ENCODE measurements at regions not wholly inside any gene's neighbourhood (a gene's known extent, or its start where the extent isn't known, plus 50 kb on each side); places are given as distances from the start of the nearest gene placed in this dataset.
A peak's percentile ranks its signal among the peaks of the same experiment; 100 is the strongest.

DNA sequence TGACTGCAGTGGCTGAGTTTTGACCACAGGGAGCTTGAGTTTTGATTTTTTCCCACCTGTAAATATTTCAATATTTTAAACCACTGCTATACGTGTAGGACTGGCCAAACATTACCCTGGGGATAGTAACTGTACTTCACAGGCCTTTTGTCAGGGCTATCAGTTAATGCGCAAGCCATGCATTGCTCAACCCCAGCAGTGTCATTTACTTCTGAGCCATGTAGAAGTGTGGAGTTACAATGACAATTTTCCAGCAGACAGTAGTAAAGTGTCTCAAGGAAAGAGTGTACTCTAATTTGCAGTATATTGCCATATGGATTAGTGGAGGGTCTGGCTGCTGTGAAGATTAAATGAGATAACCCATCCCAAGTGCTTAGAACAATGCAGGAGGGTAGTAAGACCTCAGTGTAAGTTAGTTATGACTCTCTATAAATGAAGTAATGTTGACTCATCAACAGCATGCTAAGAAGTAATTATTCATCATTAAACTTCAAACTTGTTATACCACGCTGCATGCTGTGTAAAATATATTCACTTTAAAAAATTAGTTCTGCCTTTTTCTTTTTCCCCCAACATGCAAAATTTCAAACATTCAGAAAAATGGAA, 489.2 kb downstream of the KDM4C start:
- H3K4me1 Mint-ChIP-seq, result no peaks in the 10 kb centered on the region
- no peaks in the 10 kb centered on the region for H3K36me3 Mint-ChIP-seq (ENCODE audit: low read depth)
- no peak overlapping the region for H3K27ac Mint-ChIP-seq
- H3K4me3 Mint-ChIP-seq, result no peak overlapping the region
- POLR2A ChIA-PET, result no interaction called here
- DNase-seq, result no peak
- H3K9me3 Mint-ChIP-seq, result no peaks in the 10 kb centered on the region
- peaks cover 13% of the 10 kb centered on the region for H3K27me3 Mint-ChIP-seq
- CTCF ChIA-PET, result no interaction called here

GRCh38 chr9:7245976-7246580, 488.3 kb downstream of the KDM4C start:
- Mint-ChIP-seq H3K4me1 (no peaks in the 10 kb centered on the region), H3K4me3 (no peak overlapping the region), H3K27me3 (peaks cover 8% of the 10 kb centered on the region), H3K27ac (no peak overlapping the region), H3K9me3 (no peaks in the 10 kb centered on the region), H3K36me3 (ENCODE audit: low read depth) (no peaks in the 10 kb centered on the region)
- POLR2A ChIA-PET, result no interaction called here
- no peak for DNase-seq
- CTCF ChIA-PET, result no interaction called here

DNA sequence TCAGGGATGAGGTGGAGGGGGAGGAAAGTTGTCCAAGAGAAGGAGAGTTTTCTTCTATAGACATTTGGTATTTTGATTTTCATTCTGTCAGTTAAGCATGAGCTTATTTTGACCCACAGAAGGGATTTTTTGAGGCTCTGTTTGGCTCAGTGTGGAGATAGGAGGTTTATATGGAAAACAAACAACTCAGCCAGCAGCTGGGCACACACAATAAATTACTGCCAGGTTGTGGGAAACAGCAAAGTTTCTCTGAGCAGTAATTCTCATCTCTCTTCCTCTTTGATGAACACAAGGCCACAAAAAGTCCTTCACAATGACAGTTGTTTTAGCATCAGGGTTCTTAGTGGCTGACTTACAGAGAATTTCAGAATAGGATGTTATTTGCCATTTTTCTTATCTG, 486.1 kb downstream of the KDM4C start:
- no peak overlapping the region for H3K27ac Mint-ChIP-seq
- peaks cover 4% of the 10 kb centered on the region for H3K27me3 Mint-ChIP-seq
- CTCF ChIA-PET, result no interaction called here
- no peak overlapping the region for H3K4me3 Mint-ChIP-seq
- H3K36me3 Mint-ChIP-seq (ENCODE audit: low read depth), result no peaks in the 10 kb centered on the region
- peaks cover 3% of the 10 kb centered on the region for H3K9me3 Mint-ChIP-seq
- no peaks in the 10 kb centered on the region for H3K4me1 Mint-ChIP-seq
- POLR2A ChIA-PET, result no interaction called here
- DNase-seq, result no peak

DNA sequence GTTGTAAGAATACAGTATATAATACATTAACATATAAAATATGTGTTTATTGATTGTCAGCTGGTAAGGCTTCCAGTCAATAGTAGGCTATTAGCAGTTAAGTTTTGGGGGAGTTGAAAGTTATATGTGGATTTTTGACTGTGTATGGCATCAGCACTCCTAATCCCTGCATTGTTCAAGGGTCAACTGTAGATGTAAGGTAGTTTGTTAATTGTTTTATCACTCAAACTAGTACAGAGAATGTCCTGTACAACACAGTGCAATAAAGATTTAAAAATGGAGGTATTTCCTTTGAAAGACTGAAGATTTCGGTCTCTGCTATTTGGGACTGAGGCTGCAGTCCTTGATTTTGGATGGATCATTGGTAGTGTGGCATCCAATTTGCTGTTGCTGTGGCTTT, 484.4 kb downstream of the KDM4C start:
- H3K4me3 Mint-ChIP-seq, result no peak overlapping the region
- no peaks in the 10 kb centered on the region for H3K36me3 Mint-ChIP-seq (ENCODE audit: low read depth)
- no peak overlapping the region for H3K27ac Mint-ChIP-seq
- H3K9me3 Mint-ChIP-seq, result peaks cover 3% of the 10 kb centered on the region
- ChIA-PET POLR2A (no interaction called here), CTCF (no interaction called here)
- H3K4me1 Mint-ChIP-seq, result peaks cover 16% of the 10 kb centered on the region
- DNase-seq, result no peak
- peaks cover 4% of the 10 kb centered on the region for H3K27me3 Mint-ChIP-seq

- H3K27me3 Mint-ChIP-seq, result peaks cover 4% of the 10 kb centered on the region
- H3K27ac Mint-ChIP-seq, result no peak overlapping the region
- H3K36me3 Mint-ChIP-seq (ENCODE audit: low read depth), result no peaks in the 10 kb centered on the region
- ChIA-PET CTCF (no interaction called here), POLR2A (no interaction called here)
- peaks cover 17% of the 10 kb centered on the region for H3K4me1 Mint-ChIP-seq
- no peak for DNase-seq
- H3K4me3 Mint-ChIP-seq, result no peak overlapping the region
- peaks cover 3% of the 10 kb centered on the region for H3K9me3 Mint-ChIP-seq
Observed at GRCh38 chr9:7241694-7242093, 483.9 kb downstream of the KDM4C start.

GRCh38 chr9:7240569-7241311, 483.0 kb downstream of the KDM4C start:
- DNase-seq, result no peak
- Mint-ChIP-seq H3K27ac (no peak overlapping the region), H3K4me3 (no peak overlapping the region), H3K4me1 (peaks cover 21% of the 10 kb centered on the region), H3K36me3 (ENCODE audit: low read depth) (peaks cover 2% of the 10 kb centered on the region), H3K9me3 (peaks cover 3% of the 10 kb centered on the region), H3K27me3 (peaks cover 2% of the 10 kb centered on the region)
- POLR2A ChIA-PET, result no interaction called here
- CTCF ChIA-PET, result no interaction called here

- CTCF ChIA-PET, result no interaction called here
- Mint-ChIP-seq H3K4me1 (peaks cover 23% of the 10 kb centered on the region), H3K27ac (no peak overlapping the region), H3K9me3 (peaks cover 3% of the 10 kb centered on the region), H3K4me3 (no peak overlapping the region), H3K36me3 (ENCODE audit: low read depth) (peaks cover 2% of the 10 kb centered on the region), H3K27me3 (peaks cover 2% of the 10 kb centered on the region)
- POLR2A ChIA-PET, result no interaction called here
- DNase-seq, result no peak
Observed at GRCh38 chr9:7239708-7240107, 481.9 kb downstream of the KDM4C start.

- Mint-ChIP-seq H3K27me3 (no peaks in the 10 kb centered on the region), H3K36me3 (ENCODE audit: low read depth) (peaks cover 2% of the 10 kb centered on the region), H3K4me3 (no peak overlapping the region), H3K9me3 (peaks cover 3% of the 10 kb centered on the region), H3K4me1 (peaks cover 23% of the 10 kb centered on the region), H3K27ac (peak overlapping the region; percentile 11)
- ChIA-PET CTCF (interaction anchor here (1.1 to 1.7 kb wide), 4 partner anchors 10 to 186 kb away, joined by 3 to 8 read pairs (median 4); no protein-coding TSS in a partner anchor), POLR2A (interaction anchor here (0.8 to 1.4 kb wide), 2 partner anchors 9 to 22 kb away, joined by 3 to 4 read pairs; no protein-coding TSS in a partner anchor)
- DNase-seq, result no peak
Observed at GRCh38 chr9:7238247-7238637, 480.5 kb downstream of the KDM4C start.

DNA sequence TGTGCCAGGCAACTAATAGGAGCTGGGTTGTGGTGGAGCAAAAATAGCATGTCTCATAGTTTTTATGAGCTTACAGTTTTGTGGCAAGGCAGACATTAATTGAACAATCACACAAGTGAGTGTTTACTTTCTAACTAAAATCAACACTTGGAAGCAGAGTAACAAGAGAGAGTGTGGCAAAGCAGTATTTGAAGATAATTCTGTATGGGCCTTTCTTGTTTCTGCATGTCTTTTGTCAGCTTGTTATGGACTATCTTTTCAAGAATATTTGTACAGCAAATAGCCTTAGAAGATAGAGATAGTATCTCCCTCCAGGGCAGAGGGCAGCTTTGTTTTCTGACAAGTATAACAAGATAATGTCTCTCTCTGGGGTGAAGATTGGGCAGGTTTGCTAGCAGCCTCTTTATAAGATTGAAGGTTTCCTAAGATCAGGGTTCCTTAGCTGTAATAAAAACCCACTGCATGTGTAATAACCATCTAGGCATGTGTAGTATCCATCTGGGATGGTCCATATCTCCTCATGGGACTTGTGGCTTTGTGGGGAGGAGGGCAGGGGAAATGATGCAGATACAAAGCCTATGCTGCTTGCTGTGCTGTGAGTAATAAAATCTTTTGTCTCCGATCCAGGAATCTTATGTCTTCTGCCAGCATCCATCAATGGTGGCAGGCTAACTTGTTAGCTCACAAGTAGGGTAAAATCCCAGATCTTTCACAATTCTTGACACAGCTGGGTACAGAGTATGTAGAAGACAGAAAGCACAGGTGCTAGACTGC, 479.9 kb downstream of the KDM4C start:
- H3K27ac Mint-ChIP-seq, result peak overlapping the region; percentile 11
- H3K36me3 Mint-ChIP-seq (ENCODE audit: low read depth), result peaks cover 2% of the 10 kb centered on the region
- peaks cover 23% of the 10 kb centered on the region for H3K4me1 Mint-ChIP-seq
- H3K4me3 Mint-ChIP-seq, result no peak overlapping the region
- CTCF ChIA-PET, result interaction anchor here (0.7 to 1.7 kb wide), 4 partner anchors 21 to 410 kb away, joined by 3 to 8 read pairs (median 4); no protein-coding TSS in a partner anchor
- peaks cover 3% of the 10 kb centered on the region for H3K9me3 Mint-ChIP-seq
- peaks cover 2% of the 10 kb centered on the region for H3K27me3 Mint-ChIP-seq
- DNase-seq, result no peak
- POLR2A ChIA-PET, result interaction anchor here (1.4 kb wide), 1 partner anchor 8 kb away, joined by 3 read pairs; no protein-coding TSS in a partner anchor

DNA sequence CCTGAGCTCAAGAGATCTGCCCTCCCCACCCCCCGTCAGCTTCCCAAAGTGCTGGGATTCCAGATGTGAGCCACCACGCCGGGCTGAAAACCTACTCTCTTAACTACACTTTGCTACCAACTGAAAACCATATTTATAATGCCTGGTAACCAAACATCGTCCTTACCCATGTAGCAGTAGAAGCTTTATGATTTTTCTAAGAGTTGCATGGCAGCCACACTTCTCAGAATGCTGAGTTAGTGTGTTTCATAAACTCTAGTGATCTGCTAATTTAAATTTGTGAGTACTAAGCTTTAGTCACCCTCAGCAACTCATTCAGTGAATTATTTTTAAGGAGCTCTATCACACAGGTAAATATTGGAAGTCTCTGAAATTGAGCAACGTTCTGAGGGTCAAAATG, 478.4 kb downstream of the KDM4C start:
- CTCF ChIA-PET, result interaction anchor here (0.7 to 1.0 kb wide), 2 partner anchors 21 to 184 kb away, joined by 4 read pairs; no protein-coding TSS in a partner anchor
- POLR2A ChIA-PET, result interaction anchor here (1.0 kb wide), 1 partner anchor 11 kb away, joined by 3 read pairs; no protein-coding TSS in a partner anchor
- no peak overlapping the region for H3K27ac Mint-ChIP-seq
- peaks cover 6% of the 10 kb centered on the region for H3K27me3 Mint-ChIP-seq
- H3K4me3 Mint-ChIP-seq, result no peak overlapping the region
- peaks cover 3% of the 10 kb centered on the region for H3K9me3 Mint-ChIP-seq
- peaks cover 23% of the 10 kb centered on the region for H3K4me1 Mint-ChIP-seq
- no peak for DNase-seq
- H3K36me3 Mint-ChIP-seq (ENCODE audit: low read depth), result peaks cover 2% of the 10 kb centered on the region

GRCh38 chr9:7234144-7234543, 476.4 kb downstream of the KDM4C start:
- Mint-ChIP-seq H3K9me3 (no peaks in the 10 kb centered on the region), H3K4me1 (peaks cover 23% of the 10 kb centered on the region), H3K4me3 (no peak overlapping the region), H3K36me3 (ENCODE audit: low read depth) (peaks cover 2% of the 10 kb centered on the region), H3K27me3 (peaks cover 16% of the 10 kb centered on the region), H3K27ac (no peak overlapping the region)
- DNase-seq, result peak; percentile 49
- POLR2A ChIA-PET, result no interaction called here
- CTCF ChIA-PET, result interaction anchor here (0.6 to 1.6 kb wide), 22 partner anchors 9 to 1163 kb away, joined by 3 to 8 read pairs (median 3); no protein-coding TSS in a partner anchor

DNA sequence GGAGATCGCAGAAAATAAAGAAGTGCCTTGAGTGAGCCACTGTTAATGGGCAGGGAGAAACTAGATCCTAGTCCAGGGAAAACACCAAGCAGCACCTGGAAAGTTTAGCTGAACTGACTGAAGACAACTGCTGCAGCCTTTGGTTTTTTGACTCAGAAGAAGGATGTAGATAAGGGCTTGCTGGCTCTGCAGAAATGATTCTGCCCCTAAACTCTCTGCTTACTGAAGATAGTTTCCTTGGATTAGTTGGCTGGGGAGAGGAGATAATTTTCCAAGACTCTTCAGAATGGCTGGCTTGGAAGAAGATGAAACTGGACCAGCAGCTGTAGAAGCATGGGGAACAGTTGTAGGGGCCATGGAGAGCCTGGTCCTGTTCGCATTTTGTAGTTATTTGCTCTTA, 471.8 kb downstream of the KDM4C start:
- Mint-ChIP-seq H3K4me1 (peaks cover 12% of the 10 kb centered on the region), H3K27ac (no peak overlapping the region), H3K36me3 (ENCODE audit: low read depth) (no peaks in the 10 kb centered on the region), H3K27me3 (peaks cover 38% of the 10 kb centered on the region), H3K4me3 (no peak overlapping the region), H3K9me3 (no peaks in the 10 kb centered on the region)
- no peak for DNase-seq
- CTCF ChIA-PET, result no interaction called here
- POLR2A ChIA-PET, result interaction anchor here (1.2 kb wide), 1 partner anchor 8 kb away, joined by 3 read pairs; no protein-coding TSS in a partner anchor

DNA sequence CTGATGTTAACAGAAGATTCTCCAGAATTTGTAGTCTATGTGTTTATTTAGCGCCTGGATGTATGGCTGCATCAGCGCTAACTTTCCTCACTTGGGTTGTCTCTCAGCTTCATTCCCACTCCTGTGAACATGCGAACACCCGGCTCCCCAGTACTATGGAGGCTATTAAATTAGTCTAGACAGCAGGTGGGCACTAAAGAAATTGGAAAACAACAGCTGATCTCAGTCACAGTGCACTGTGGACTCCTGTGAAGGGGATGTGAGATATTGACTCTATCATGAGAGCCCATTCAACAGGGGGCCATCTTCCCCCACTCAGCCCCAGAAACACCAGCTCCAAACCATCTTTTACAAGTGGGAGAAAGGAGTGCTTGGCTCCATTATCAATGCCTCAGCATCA, 471.0 kb downstream of the KDM4C start:
- peaks cover 12% of the 10 kb centered on the region for H3K4me1 Mint-ChIP-seq
- H3K36me3 Mint-ChIP-seq (ENCODE audit: low read depth), result no peaks in the 10 kb centered on the region
- H3K27ac Mint-ChIP-seq, result no peak overlapping the region
- peaks cover 43% of the 10 kb centered on the region for H3K27me3 Mint-ChIP-seq
- CTCF ChIA-PET, result interaction anchor here (1.8 kb wide), 1 partner anchor 12 kb away, joined by 4 read pairs; no protein-coding TSS in a partner anchor
- DNase-seq, result no peak
- H3K9me3 Mint-ChIP-seq, result no peaks in the 10 kb centered on the region
- POLR2A ChIA-PET, result interaction anchor here (1.2 kb wide), 1 partner anchor 9 kb away, joined by 3 read pairs; no protein-coding TSS in a partner anchor
- H3K4me3 Mint-ChIP-seq, result no peak overlapping the region
